Astrocyte (in vitro differentiated cells and primary cell): ENCODE measurements at regions not wholly inside any gene's neighbourhood (a gene's known extent, or its start where the extent isn't known, plus 50 kb on each side); places are given as distances from the start of the nearest gene placed in this dataset.

Experiments used
- DNase-seq: peaks from one replicate; pipeline ENCODE4 v3.0.0-alpha.2; 2010; ENCODE audit warnings: low read depth
- FAIRE-seq: peaks from 2 replicates; lab custom pipeline; 2011; peaks lifted over from hg19 to GRCh38; lab: Jason Lieb, UNC
- H2AFZ ChIP-seq: 2 replicates; pipeline ENCODE4 v1.6.0; 2012; ENCODE audit warnings: low read depth, low read length, inconsistent platforms
- H3K27ac ChIP-seq: 2 replicates; pipeline ENCODE4 v1.5.1; 2011; ENCODE audit warnings: low read depth, low read length, inconsistent platforms
- H3K27me3 ChIP-seq: 2 replicates; pipeline ENCODE4 v1.6.0; 2011; ENCODE audit warnings: low read length, inconsistent platforms; ENCODE audit not compliant: insufficient read depth
- H3K36me3 ChIP-seq: 2 replicates; pipeline ENCODE4 v1.5.1; 2011; ENCODE audit warnings: low read length, inconsistent platforms; ENCODE audit not compliant: insufficient read depth
- H3K4me1 ChIP-seq: 2 replicates; pipeline ENCODE4 v1.5.1; 2011; ENCODE audit warnings: low read length, inconsistent platforms; ENCODE audit not compliant: insufficient read depth
- H3K4me2 ChIP-seq: 2 replicates; pipeline ENCODE4 v1.6.0; 2012; ENCODE audit warnings: low read length, inconsistent platforms
- H3K4me3 ChIP-seq: 2 replicates; pipeline ENCODE4 v1.5.1; 2011; ENCODE audit warnings: low read depth, mild to moderate bottlenecking, low read length, inconsistent platforms; ENCODE audit not compliant: insufficient read depth
- H3K79me2 ChIP-seq: 2 replicates; pipeline ENCODE4 v1.6.0; 2012; ENCODE audit warnings: mild to moderate bottlenecking, low read length, inconsistent platforms; ENCODE audit not compliant: insufficient read depth
- H3K9ac ChIP-seq: 2 replicates; pipeline ENCODE4 v1.6.0; 2012; ENCODE audit warnings: mild to moderate bottlenecking, low read length, inconsistent platforms
- H3K9me3 ChIP-seq: 2 replicates; pipeline ENCODE4 v1.5.1; 2012; ENCODE audit warnings: low read depth, mild to moderate bottlenecking, low read length, inconsistent platforms; ENCODE audit not compliant: insufficient read depth
- H4K20me1 ChIP-seq: 2 replicates; pipeline ENCODE4 v1.6.0; 2012; ENCODE audit warnings: low read length, inconsistent platforms; ENCODE audit not compliant: insufficient read depth
- H3K27ac Mint-ChIP-seq: one replicate; pipeline ENCODE4 v1.8.0; 2021; ENCODE audit warnings: mild to moderate bottlenecking, mixed read lengths; ENCODE audit not compliant: unreplicated experiment
- H3K27me3 Mint-ChIP-seq: one replicate; pipeline ENCODE4 v1.8.0; 2021; ENCODE audit warnings: low read depth, mixed read lengths; ENCODE audit not compliant: unreplicated experiment
- H3K36me3 Mint-ChIP-seq: one replicate; pipeline ENCODE4 v1.8.0; 2021; ENCODE audit warnings: low read depth, mixed read lengths; ENCODE audit not compliant: unreplicated experiment
- H3K4me1 Mint-ChIP-seq: one replicate; pipeline ENCODE4 v1.8.0; 2021; ENCODE audit warnings: low read depth, mixed read lengths; ENCODE audit not compliant: unreplicated experiment
- H3K4me3 Mint-ChIP-seq: one replicate; pipeline ENCODE4 v1.8.0; 2021; ENCODE audit warnings: mild to moderate bottlenecking, moderate library complexity, mixed read lengths; ENCODE audit not compliant: unreplicated experiment
- H3K9me3 Mint-ChIP-seq: one replicate; pipeline ENCODE4 v1.8.0; 2021; ENCODE audit warnings: mild to moderate bottlenecking, mixed read lengths; ENCODE audit not compliant: unreplicated experiment
- CTCF ChIP-seq: IDR thresholded peaks from 2 replicates; pipeline ENCODE4 v1.5.1; 2011; ENCODE audit warnings: low read depth, mild to moderate bottlenecking, inconsistent platforms, low read length, moderate library complexity; ENCODE audit not compliant: insufficient read depth
- EZH2 ChIP-seq: IDR thresholded peaks from 2 replicates; pipeline ENCODE4 v1.6.1; 2012; ENCODE audit warnings: mild to moderate bottlenecking, low read length, inconsistent platforms; ENCODE audit not compliant: insufficient read depth

GRCh38 chr1:81452693-81453366 lies 347.9 kb upstream of the ADGRL2 start:
- peaks cover 7% of the 10 kb centered on the region for H3K4me1 Mint-ChIP-seq
- H3K36me3 ChIP-seq: no peaks in the 10 kb centered on the region
- no peak overlapping the region for H3K4me3 Mint-ChIP-seq
- H3K4me1 ChIP-seq: peaks cover 8% of the 10 kb centered on the region
- no peaks in the 10 kb centered on the region for H3K27me3 ChIP-seq
- no peak for TF ChIP-seq EZH2
- TF ChIP-seq CTCF: no peak
- H3K36me3 Mint-ChIP-seq: no peaks in the 10 kb centered on the region
- H3K27ac ChIP-seq: no peak overlapping the region
- peak; percentile 2 for DNase-seq
- H2AFZ ChIP-seq: no peak overlapping the region
- no peak overlapping the region for H3K4me3 ChIP-seq
- no peaks in the 10 kb centered on the region for H3K9me3 ChIP-seq
- no peak for FAIRE-seq
- no peak overlapping the region for H3K9ac ChIP-seq
- no peaks in the 10 kb centered on the region for H4K20me1 ChIP-seq
- peaks cover under 1% of the 10 kb centered on the region for H3K9me3 Mint-ChIP-seq
- no peaks in the 10 kb centered on the region for H3K79me2 ChIP-seq
- no peak overlapping the region for H3K27ac Mint-ChIP-seq
- H3K27me3 Mint-ChIP-seq: no peaks in the 10 kb centered on the region
- H3K4me2 ChIP-seq: peak overlapping the region; percentile 10

GRCh38 chr1:81449786-81450185 lies 350.9 kb upstream of the ADGRL2 start:
- Histone ChIP-seq H4K20me1 (no peaks in the 10 kb centered on the region), H2AFZ (no peak overlapping the region), H3K79me2 (no peaks in the 10 kb centered on the region), H3K4me2 (no peak overlapping the region), H3K27ac (no peak overlapping the region), H3K27me3 (no peaks in the 10 kb centered on the region), H3K9ac (no peak overlapping the region), H3K4me1 (peaks cover 8% of the 10 kb centered on the region), H3K36me3 (no peaks in the 10 kb centered on the region), H3K4me3 (no peak overlapping the region), H3K9me3 (no peaks in the 10 kb centered on the region)
- H3K4me1 Mint-ChIP-seq: peaks cover 7% of the 10 kb centered on the region
- DNase-seq (peak; percentile 32), FAIRE-seq (no peak)
- no peak overlapping the region for H3K4me3 Mint-ChIP-seq
- H3K27me3 Mint-ChIP-seq: no peaks in the 10 kb centered on the region
- TF ChIP-seq EZH2 (no peak), CTCF (no peak)
- H3K27ac Mint-ChIP-seq: no peak overlapping the region
- H3K9me3 Mint-ChIP-seq: peaks cover 3% of the 10 kb centered on the region
- H3K36me3 Mint-ChIP-seq: no peaks in the 10 kb centered on the region

- H4K20me1 ChIP-seq: no peaks in the 10 kb centered on the region
- no peak for TF ChIP-seq CTCF
- TF ChIP-seq EZH2: no peak
- H2AFZ ChIP-seq: no peak overlapping the region
- no peaks in the 10 kb centered on the region for H3K36me3 ChIP-seq
- no peak overlapping the region for H3K4me3 ChIP-seq
- DNase-seq: no peak
- no peak overlapping the region for H3K4me3 Mint-ChIP-seq
- no peaks in the 10 kb centered on the region for H3K9me3 ChIP-seq
- no peaks in the 10 kb centered on the region for H3K27me3 Mint-ChIP-seq
- no peaks in the 10 kb centered on the region for H3K79me2 ChIP-seq
- H3K27ac ChIP-seq: no peak overlapping the region
- H3K9ac ChIP-seq: no peak overlapping the region
- no peak for FAIRE-seq
- H3K4me1 Mint-ChIP-seq: no peaks in the 10 kb centered on the region
- no peak overlapping the region for H3K27ac Mint-ChIP-seq
- H3K27me3 ChIP-seq: no peaks in the 10 kb centered on the region
- H3K4me2 ChIP-seq: no peak overlapping the region
- H3K4me1 ChIP-seq: no peaks in the 10 kb centered on the region
- H3K9me3 Mint-ChIP-seq: peaks cover 3% of the 10 kb centered on the region
- no peaks in the 10 kb centered on the region for H3K36me3 Mint-ChIP-seq
Measured at GRCh38 chr1:81446000-81446669, 354.6 kb upstream of the ADGRL2 start.
